ENCODE measurements at regions not wholly inside any gene's neighbourhood (a gene's known extent, or its start where the extent isn't known, plus 50 kb on each side); places are given as distances from the start of the nearest gene placed in this dataset.

GRCh38 chr14:76673261-76673660 is 88.0 kb upstream of the VASH1 start:
- H3K36me3 ChIP-seq (replicated peaks; ENCODE audit: insufficient read depth, low read length) = no peaks in the 10 kb centered on the region
- no peaks in the 10 kb centered on the region for H3K4me1 ChIP-seq (ENCODE audit: low read length)
- no peaks in the 10 kb centered on the region for H3K9me2 ChIP-seq (replicated peaks; ENCODE audit: insufficient read depth, low read length)
- H3K27ac ChIP-seq (ENCODE audit: low read length) = no peak overlapping the region
- no peaks in the 10 kb centered on the region for H3K9me3 ChIP-seq (replicated peaks; ENCODE audit: insufficient read depth, low read length)
- no peak overlapping the region for H3K4me3 ChIP-seq (ENCODE audit: low read length)
- no peak overlapping the region for H2AFZ ChIP-seq (ENCODE audit: low read length)
- H3K27me3 ChIP-seq (replicated peaks; ENCODE audit: insufficient read depth, low read length) = no peaks in the 10 kb centered on the region
- DNase-seq = no peak
- H3K4me2 ChIP-seq (ENCODE audit: low read depth, low read length) = no peak overlapping the region
- no peaks in the 10 kb centered on the region for H3K79me2 ChIP-seq (ENCODE audit: low read length)
- H3F3A ChIP-seq (ENCODE audit: insufficient read depth, low read length) = no peaks in the 10 kb centered on the region
- H3K9ac ChIP-seq (ENCODE audit: low read length) = no peak overlapping the region
- no peak for TF ChIP-seq EZH2phosphoT487 (IDR thresholded peaks at IDR 0.05; ENCODE audit: low read length)
- TF ChIP-seq, protein P1, sequence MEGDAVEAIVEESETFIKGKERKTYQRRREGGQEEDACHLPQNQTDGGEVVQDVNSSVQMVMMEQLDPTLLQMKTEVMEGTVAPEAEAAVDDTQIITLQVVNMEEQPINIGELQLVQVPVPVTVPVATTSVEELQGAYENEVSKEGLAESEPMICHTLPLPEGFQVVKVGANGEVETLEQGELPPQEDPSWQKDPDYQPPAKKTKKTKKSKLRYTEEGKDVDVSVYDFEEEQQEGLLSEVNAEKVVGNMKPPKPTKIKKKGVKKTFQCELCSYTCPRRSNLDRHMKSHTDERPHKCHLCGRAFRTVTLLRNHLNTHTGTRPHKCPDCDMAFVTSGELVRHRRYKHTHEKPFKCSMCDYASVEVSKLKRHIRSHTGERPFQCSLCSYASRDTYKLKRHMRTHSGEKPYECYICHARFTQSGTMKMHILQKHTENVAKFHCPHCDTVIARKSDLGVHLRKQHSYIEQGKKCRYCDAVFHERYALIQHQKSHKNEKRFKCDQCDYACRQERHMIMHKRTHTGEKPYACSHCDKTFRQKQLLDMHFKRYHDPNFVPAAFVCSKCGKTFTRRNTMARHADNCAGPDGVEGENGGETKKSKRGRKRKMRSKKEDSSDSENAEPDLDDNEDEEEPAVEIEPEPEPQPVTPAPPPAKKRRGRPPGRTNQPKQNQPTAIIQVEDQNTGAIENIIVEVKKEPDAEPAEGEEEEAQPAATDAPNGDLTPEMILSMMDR (IDR thresholded peaks at IDR 0.05; ENCODE audit: low read length) = no peak
- TF ChIP-seq EZH2 (optimal IDR thresholded peaks at IDR 0.05; ENCODE audit: low read depth, low read length) = no peak
- no peaks in the 10 kb centered on the region for H4K20me1 ChIP-seq (ENCODE audit: insufficient read depth, low read length)

GRCh38 chr14:76675046-76675445 is 86.2 kb upstream of the VASH1 start:
- Histone ChIP-seq H4K20me1 (ENCODE audit: insufficient read depth, low read length) (no peaks in the 10 kb centered on the region), H3K27me3 (replicated peaks; ENCODE audit: insufficient read depth, low read length) (no peaks in the 10 kb centered on the region), H3K9ac (ENCODE audit: low read length) (no peak overlapping the region), H3K4me2 (ENCODE audit: low read depth, low read length) (no peak overlapping the region), H3K9me3 (replicated peaks; ENCODE audit: insufficient read depth, low read length) (no peaks in the 10 kb centered on the region), H3F3A (ENCODE audit: insufficient read depth, low read length) (no peaks in the 10 kb centered on the region), H2AFZ (ENCODE audit: low read length) (no peak overlapping the region), H3K27ac (ENCODE audit: low read length) (no peak overlapping the region), H3K9me2 (replicated peaks; ENCODE audit: insufficient read depth, low read length) (no peaks in the 10 kb centered on the region), H3K4me3 (ENCODE audit: low read length) (no peak overlapping the region), H3K36me3 (replicated peaks; ENCODE audit: insufficient read depth, low read length) (no peaks in the 10 kb centered on the region), H3K4me1 (ENCODE audit: low read length) (no peaks in the 10 kb centered on the region), H3K79me2 (ENCODE audit: low read length) (no peaks in the 10 kb centered on the region)
- TF ChIP-seq, protein P1 (IDR thresholded peaks at IDR 0.05; ENCODE audit: low read length) = no peak
- TF ChIP-seq EZH2 (optimal IDR thresholded peaks at IDR 0.05; ENCODE audit: low read depth, low read length) = no peak
- TF ChIP-seq EZH2phosphoT487 (IDR thresholded peaks at IDR 0.05; ENCODE audit: low read length) = no peak
- DNase-seq = no peak

DNA sequence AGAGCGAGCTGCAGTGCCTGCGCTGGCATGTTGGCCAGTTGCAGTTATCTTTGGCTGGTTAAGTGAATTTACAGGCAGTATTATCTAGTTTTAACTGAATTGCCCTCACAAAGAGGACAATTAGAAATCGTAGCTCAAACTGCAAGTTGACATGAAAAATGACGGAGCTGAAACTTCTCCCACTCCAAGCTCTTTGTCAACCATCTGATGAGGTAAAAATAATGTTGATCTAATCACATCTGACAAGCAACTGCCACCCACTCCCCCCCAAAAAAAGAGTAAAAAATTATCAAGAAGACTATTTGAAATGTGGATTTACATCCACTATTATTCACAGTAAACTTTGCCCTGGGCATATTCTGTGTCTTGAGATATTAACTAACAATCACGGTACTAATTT is 84.7 kb upstream of the VASH1 start:
- H3K9me3 ChIP-seq (replicated peaks; ENCODE audit: insufficient read depth, low read length) = no peaks in the 10 kb centered on the region
- no peak for DNase-seq
- no peaks in the 10 kb centered on the region for H3K79me2 ChIP-seq (ENCODE audit: low read length)
- no peak overlapping the region for H3K27ac ChIP-seq (ENCODE audit: low read length)
- H3K4me1 ChIP-seq (ENCODE audit: low read length) = no peaks in the 10 kb centered on the region
- H3K4me2 ChIP-seq (ENCODE audit: low read depth, low read length) = no peak overlapping the region
- H3K9ac ChIP-seq (ENCODE audit: low read length) = no peak overlapping the region
- H3K9me2 ChIP-seq (replicated peaks; ENCODE audit: insufficient read depth, low read length) = no peaks in the 10 kb centered on the region
- no peak overlapping the region for H3K4me3 ChIP-seq (ENCODE audit: low read length)
- H4K20me1 ChIP-seq (ENCODE audit: insufficient read depth, low read length) = no peaks in the 10 kb centered on the region
- H3F3A ChIP-seq (ENCODE audit: insufficient read depth, low read length) = no peaks in the 10 kb centered on the region
- TF ChIP-seq EZH2 (optimal IDR thresholded peaks at IDR 0.05; ENCODE audit: low read depth, low read length) (no peak), EZH2phosphoT487 (IDR thresholded peaks at IDR 0.05; ENCODE audit: low read length) (no peak)
- TF ChIP-seq, protein P1 (IDR thresholded peaks at IDR 0.05; ENCODE audit: low read length) = no peak
- no peaks in the 10 kb centered on the region for H3K27me3 ChIP-seq (replicated peaks; ENCODE audit: insufficient read depth, low read length)
- H3K36me3 ChIP-seq (replicated peaks; ENCODE audit: insufficient read depth, low read length) = no peaks in the 10 kb centered on the region
- H2AFZ ChIP-seq (ENCODE audit: low read length) = no peak overlapping the region

All from MM.1S (cell line).